Kasumi-1 (cell line): ENCODE measurements at regions not wholly inside any gene's neighbourhood (a gene's known extent, or its start where the extent isn't known, plus 50 kb on each side); places are given as distances from the start of the nearest gene placed in this dataset.

Source experiments
- DNase-seq, 2 experiments: peaks; one replicate each; lab custom pipeline; 2025; lab: John Stamatoyannopoulos, UW

- DNase-seq = no peak
These were observed 105.3 kb downstream of the FOXL1 start for GRCh38 chr16:86683441-86684194.

- DNase-seq = no peak
These were observed 106.7 kb downstream of the FOXL1 start for GRCh38 chr16:86685076-86685475.

- no peak for DNase-seq
These were observed 112.6 kb downstream of the FOXL1 start for GRCh38 chr16:86690970-86691369.

GRCh38 chr16:86692426-86692825 lies 114.1 kb downstream of the FOXL1 start:
- DNase-seq = no peak

- no peak for DNase-seq
These were observed 114.7 kb downstream of the FOXL1 start for GRCh38 chr16:86693033-86693432.

- DNase-seq = no peak
These were observed 119.4 kb downstream of the FOXL1 start for GRCh38 chr16:86697715-86698114.

GRCh38 chr16:86700046-86700945 lies 121.9 kb downstream of the FOXL1 start:
- DNase-seq = no peak

GRCh38 chr16:86701286-86701975 lies 123.1 kb downstream of the FOXL1 start:
- no peak for DNase-seq

GRCh38 chr16:86702824-86703588 lies 124.7 kb downstream of the FOXL1 start:
- DNase-seq = no peak

- DNase-seq = no peak
These were observed 126.2 kb downstream of the FOXL1 start for GRCh38 chr16:86704516-86704915.

GRCh38 chr16:86706726-86707125 lies 128.4 kb downstream of the FOXL1 start:
- DNase-seq = no peak

GRCh38 chr16:86707171-86707570 lies 128.8 kb downstream of the FOXL1 start:
- no peak for DNase-seq

GRCh38 chr16:86707581-86707980 lies 129.2 kb downstream of the FOXL1 start:
- no peak for DNase-seq

GRCh38 chr16:86708431-86708830 lies 130.1 kb downstream of the FOXL1 start:
- DNase-seq = no peak

GRCh38 chr16:86709103-86709502 lies 130.8 kb downstream of the FOXL1 start:
- no peak for DNase-seq

GRCh38 chr16:86709902-86710601 lies 131.7 kb downstream of the FOXL1 start:
- no peak for DNase-seq

GRCh38 chr16:86710602-86710950 lies 132.2 kb downstream of the FOXL1 start:
- DNase-seq = no peak

- DNase-seq = no peak
These were observed 134.0 kb downstream of the FOXL1 start for GRCh38 chr16:86712158-86713009.

GRCh38 chr16:86713021-86713631 lies 134.8 kb downstream of the FOXL1 start:
- DNase-seq = no peak

- DNase-seq = no peak
These were observed 135.8 kb downstream of the FOXL1 start for GRCh38 chr16:86714166-86714565.
